ENCODE measurements at regions not wholly inside any gene's neighbourhood (a gene's known extent, or its start where the extent isn't known, plus 50 kb on each side); places are given as distances from the start of the nearest gene placed in this dataset.

GRCh38 chr1:221381910-221382623 lies 359.8 kb downstream of the DUSP10 start:
- Histone ChIP-seq H3K79me2 (ENCODE audit: control insufficient read depth, insufficient read depth, low read length) (no peaks in the 10 kb centered on the region), H3K9me1 (ENCODE audit: control insufficient read depth, extremely low read depth, insufficient read depth, low read length) (no peaks in the 10 kb centered on the region), H3K9me3 (ENCODE audit: control insufficient read depth, low read depth, low read length) (no peaks in the 10 kb centered on the region), H3K27me3 (ENCODE audit: control insufficient read depth, extremely low read depth, insufficient read depth, low read length) (no peaks in the 10 kb centered on the region), H3K4me3 (ENCODE audit: control insufficient read depth in 2 of 3, extremely low read depth in 1 of 3, insufficient read depth in 2 of 3, low read depth in 1 of 3, low read length in 3 of 3) (no peak overlapping the region), H3K36me3 (ENCODE audit: control insufficient read depth in 2 of 2, extremely low read depth in 1 of 2, insufficient read depth in 2 of 2, low read length in 2 of 2) (no peaks in the 10 kb centered on the region), H4K20me1 (ENCODE audit: control insufficient read depth, extremely low read depth, insufficient read depth, low read length) (no peaks in the 10 kb centered on the region), H3K4me1 (ENCODE audit: control insufficient read depth, extremely low read depth, insufficient read depth, low read length) (no peaks in the 10 kb centered on the region), H2AFZ (ENCODE audit: control insufficient read depth, low read length) (no peak overlapping the region), H3K27ac (ENCODE audit: control insufficient read depth, insufficient read depth, low read length) (no peak overlapping the region), H3K4me2 (ENCODE audit: control insufficient read depth, extremely low read depth, insufficient read depth, low read depth, low read length) (no peak overlapping the region), H3K9ac (ENCODE audit: control insufficient read depth, extremely low read depth, insufficient read depth, low read length) (no peak overlapping the region)
- no peak for TF ChIP-seq CTCF (optimal IDR thresholded peaks at IDR 0.05 in 1 of 3, IDR thresholded peaks at IDR 0.05 in 1 of 3, conservative IDR thresholded peaks at IDR 0.05 in 1 of 3; ENCODE audit: extremely low read depth in 1 of 3, insufficient read depth in 2 of 3, low read length in 3 of 3)
- TF ChIP-seq EZH2 (IDR thresholded peaks at IDR 0.05; ENCODE audit: low read length): no peak
- DNase-seq (ENCODE audit: low read depth, low spot score) (no peak), FAIRE-seq (no peak)
- dilution Hi-C loops (cut with MboI; ENCODE audit: extremely low pct_ligation_motif_present, low sequenced_read_pairs): no loop called here

GRCh38 chr1:221392453-221392852 lies 349.4 kb downstream of the DUSP10 start:
- Histone ChIP-seq H4K20me1 (ENCODE audit: control insufficient read depth, extremely low read depth, insufficient read depth, low read length) (no peaks in the 10 kb centered on the region), H3K9me1 (ENCODE audit: control insufficient read depth, extremely low read depth, insufficient read depth, low read length) (no peaks in the 10 kb centered on the region), H3K79me2 (ENCODE audit: control insufficient read depth, insufficient read depth, low read length) (no peaks in the 10 kb centered on the region), H3K9ac (ENCODE audit: control insufficient read depth, extremely low read depth, insufficient read depth, low read length) (no peak overlapping the region), H3K9me3 (ENCODE audit: control insufficient read depth, low read depth, low read length) (no peaks in the 10 kb centered on the region), H3K27me3 (ENCODE audit: control insufficient read depth, extremely low read depth, insufficient read depth, low read length) (no peaks in the 10 kb centered on the region), H2AFZ (ENCODE audit: control insufficient read depth, low read length) (no peak overlapping the region), H3K36me3 (ENCODE audit: control insufficient read depth in 2 of 2, extremely low read depth in 1 of 2, insufficient read depth in 2 of 2, low read length in 2 of 2) (no peaks in the 10 kb centered on the region), H3K4me3 (ENCODE audit: control insufficient read depth in 2 of 3, extremely low read depth in 1 of 3, insufficient read depth in 2 of 3, low read depth in 1 of 3, low read length in 3 of 3) (no peak overlapping the region), H3K27ac (ENCODE audit: control insufficient read depth, insufficient read depth, low read length) (no peak overlapping the region), H3K4me2 (ENCODE audit: control insufficient read depth, extremely low read depth, insufficient read depth, low read depth, low read length) (no peak overlapping the region), H3K4me1 (ENCODE audit: control insufficient read depth, extremely low read depth, insufficient read depth, low read length) (peaks cover 3% of the 10 kb centered on the region)
- DNase-seq (ENCODE audit: low read depth, low spot score) (no peak), FAIRE-seq (no peak)
- dilution Hi-C loops (cut with MboI; ENCODE audit: extremely low pct_ligation_motif_present, low sequenced_read_pairs): no loop called here
- no peak for TF ChIP-seq EZH2 (IDR thresholded peaks at IDR 0.05; ENCODE audit: low read length)
- no peak for TF ChIP-seq CTCF (optimal IDR thresholded peaks at IDR 0.05 in 1 of 3, IDR thresholded peaks at IDR 0.05 in 1 of 3, conservative IDR thresholded peaks at IDR 0.05 in 1 of 3; ENCODE audit: extremely low read depth in 1 of 3, insufficient read depth in 2 of 3, low read length in 3 of 3)
